ENCODE measurements at regions not wholly inside any gene's neighbourhood (a gene's known extent, or its start where the extent isn't known, plus 50 kb on each side); places are given as distances from the start of the nearest gene placed in this dataset.
"Not testable (repeated sequence)": the region's sequence is repeated elsewhere in the genome, so short reads cannot be mapped to it uniquely, and the experiment has no call there.

GRCh38 chr5:34450338-34450737, 205.8 kb upstream of the RAI14 start:
- DNase-seq = no peak

GRCh38 chr5:34452170-34452828, 203.8 kb upstream of the RAI14 start:
- no peak for DNase-seq

- DNase-seq = no peak
These were observed 201.0 kb upstream of the RAI14 start for GRCh38 chr5:34455098-34455497.

- no peak for DNase-seq
These were observed 196.2 kb upstream of the RAI14 start for GRCh38 chr5:34459908-34460307.

GRCh38 chr5:34460496-34460895, 195.6 kb upstream of the RAI14 start:
- DNase-seq = no peak

GRCh38 chr5:34464829-34465228, 191.3 kb upstream of the RAI14 start:
- DNase-seq = no peak

GRCh38 chr5:34465301-34465700, 190.8 kb upstream of the RAI14 start:
- peak; percentile 7 to 46 for DNase-seq

- not testable (repeated sequence) for DNase-seq
These were observed 189.4 kb upstream of the RAI14 start for GRCh38 chr5:34466519-34467388.

GRCh38 chr5:34467436-34467835, 188.7 kb upstream of the RAI14 start:
- DNase-seq = no peak

- DNase-seq = not testable (repeated sequence)
These were observed 188.1 kb upstream of the RAI14 start for GRCh38 chr5:34467984-34468383.

- no peak for DNase-seq
These were observed 186.2 kb upstream of the RAI14 start for GRCh38 chr5:34469971-34470370.

GRCh38 chr5:34474573-34475021, 181.5 kb upstream of the RAI14 start:
- DNase-seq = peak in 1 of 2 experiments; percentile 70

- no peak for DNase-seq
These were observed 180.7 kb upstream of the RAI14 start for GRCh38 chr5:34475249-34475966.

GRCh38 chr5:34476941-34477565, 179.1 kb upstream of the RAI14 start:
- DNase-seq = no peak

- no peak for DNase-seq
These were observed 175.2 kb upstream of the RAI14 start for GRCh38 chr5:34480810-34481528.

- DNase-seq = no peak
These were observed 172.6 kb upstream of the RAI14 start for GRCh38 chr5:34483442-34484033.

GRCh38 chr5:34484216-34484920, 171.8 kb upstream of the RAI14 start:
- DNase-seq = no peak

GRCh38 chr5:34485768-34486030, 170.4 kb upstream of the RAI14 start:
- DNase-seq = no peak

- peak; percentile 33 to 83 for DNase-seq
These were observed 169.8 kb upstream of the RAI14 start for GRCh38 chr5:34486160-34486848.

- DNase-seq = no peak
These were observed 169.3 kb upstream of the RAI14 start for GRCh38 chr5:34486849-34487158.

Measured in SW 1271 (cell line).